ENCODE measurements at regions not wholly inside any gene's neighbourhood (a gene's known extent, or its start where the extent isn't known, plus 50 kb on each side); places are given as distances from the start of the nearest gene placed in this dataset.
A peak's percentile ranks its signal among the peaks of the same experiment; 100 is the strongest.
"Not testable (repeated sequence)": the region's sequence is repeated elsewhere in the genome, so short reads cannot be mapped to it uniquely, and the experiment has no call there.

GRCh38 chr1:99507906-99508732, 137.8 kb upstream of the PALMD start:
- H3K4me3 ChIP-seq (replicated peaks; ENCODE audit: low read depth, low read length): no peak overlapping the region
- TF ChIP-seq CTCF (IDR thresholded peaks at IDR 0.05; ENCODE audit: low read depth, low read length, missing control alignments): no peak
- no peak for DNase-seq (ENCODE audit: extremely low read depth, low read depth)

- H3K4me3 ChIP-seq (replicated peaks; ENCODE audit: low read depth, low read length); DNase-seq (ENCODE audit: extremely low read depth, low read depth): not testable (repeated sequence)
Measured at GRCh38 chr1:99508733-99509445, 137.0 kb upstream of the PALMD start.

DNA sequence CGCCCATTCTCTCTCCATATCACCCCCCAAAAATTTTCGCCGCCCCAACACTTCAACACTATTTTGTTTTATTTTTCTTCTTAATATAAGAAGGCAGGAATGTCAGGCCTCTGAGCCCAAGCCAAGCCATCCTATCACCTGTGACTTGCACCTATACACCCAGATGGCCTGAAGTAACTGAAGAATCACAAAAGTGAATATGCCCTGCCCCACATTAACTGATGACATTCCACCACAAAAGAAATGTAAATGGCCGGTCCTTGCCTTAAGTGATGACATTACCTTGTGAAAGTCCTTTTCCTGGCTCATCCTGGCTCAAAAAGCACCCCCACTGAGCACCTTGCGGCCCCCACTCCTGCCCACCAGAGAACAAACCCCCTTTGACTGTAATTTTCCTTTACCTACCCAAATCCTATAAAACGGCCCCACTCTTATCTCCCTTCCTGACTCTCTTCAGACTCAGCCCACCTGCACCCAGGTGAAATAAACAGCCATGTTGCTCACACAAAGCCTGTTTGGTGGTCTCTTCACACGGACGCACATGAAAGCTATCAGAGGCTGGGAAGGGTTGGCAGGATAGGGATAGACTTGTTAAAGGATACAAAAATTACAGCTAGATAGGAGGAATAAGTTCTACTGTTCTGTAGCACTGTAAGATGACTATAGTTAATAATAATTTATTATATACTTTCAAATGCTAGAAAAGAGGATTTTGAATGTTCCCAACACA, 130.9 kb upstream of the PALMD start:
- not testable (repeated sequence) for H3K4me3 ChIP-seq (replicated peaks; ENCODE audit: low read depth, low read length); DNase-seq (ENCODE audit: extremely low read depth, low read depth)

DNA sequence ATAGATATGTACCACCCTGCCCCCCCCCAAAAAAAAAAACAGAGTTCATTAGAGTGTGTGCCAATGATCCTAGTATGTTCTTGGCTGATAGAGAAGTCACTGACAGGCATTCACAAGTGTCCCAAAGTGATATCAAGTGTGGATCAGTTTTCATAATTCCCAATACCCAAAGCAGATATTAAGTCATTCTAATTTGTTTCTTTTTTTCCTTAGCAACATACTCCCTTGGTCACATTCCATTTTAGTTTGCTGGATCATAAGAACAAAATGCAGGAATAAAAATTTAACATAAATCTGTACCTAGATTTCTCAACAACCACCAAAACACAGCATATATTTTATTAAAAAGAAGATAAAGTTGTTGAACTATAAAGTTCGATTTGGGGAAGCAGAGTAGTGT, 129.8 kb upstream of the PALMD start:
- DNase-seq (ENCODE audit: extremely low read depth, low read depth): no peak
- H3K4me3 ChIP-seq (replicated peaks; ENCODE audit: low read depth, low read length): no peak overlapping the region
- TF ChIP-seq CTCF (IDR thresholded peaks at IDR 0.05; ENCODE audit: low read depth, low read length, missing control alignments): no peak

DNA sequence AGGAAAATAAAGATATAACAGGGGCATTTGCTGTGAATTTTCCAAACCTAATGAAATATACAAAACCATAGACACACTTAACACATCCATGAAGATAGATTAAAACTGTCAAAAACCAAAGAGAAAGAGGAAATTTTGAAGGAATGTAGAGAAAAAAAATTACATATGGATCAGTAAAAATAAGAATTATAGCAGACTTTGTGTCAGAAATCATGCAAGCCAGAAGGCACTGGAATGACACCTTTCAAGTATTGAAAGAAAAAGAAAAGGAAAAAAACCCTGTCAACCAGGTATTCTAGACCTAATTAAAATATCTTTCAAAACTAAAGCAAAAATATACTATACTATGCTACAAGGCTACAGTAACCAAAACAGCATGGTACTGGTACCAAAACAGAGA, 125.8 kb upstream of the PALMD start:
- no peak for DNase-seq (ENCODE audit: extremely low read depth, low read depth)
- no peak for TF ChIP-seq CTCF (IDR thresholded peaks at IDR 0.05; ENCODE audit: low read depth, low read length, missing control alignments)

DNA sequence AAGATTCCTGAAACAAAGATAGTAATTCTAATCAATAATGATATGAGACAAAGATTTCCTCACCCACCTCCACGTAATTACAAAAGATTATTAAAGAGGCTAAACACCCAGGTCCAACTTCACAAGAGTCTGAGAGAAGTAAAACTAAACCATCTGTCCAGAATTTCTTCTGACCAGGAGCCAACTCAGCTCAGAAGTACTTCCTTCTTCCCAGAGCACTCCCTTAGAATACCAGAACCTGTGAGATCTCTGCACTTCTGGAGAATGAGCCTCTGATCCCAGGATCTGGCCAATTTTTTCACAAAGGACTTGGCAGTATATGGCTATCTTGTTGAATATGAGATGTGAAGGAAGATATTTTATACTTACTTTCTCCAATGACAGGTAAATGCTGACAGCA, 120.6 kb upstream of the PALMD start:
- no peak for TF ChIP-seq CTCF (IDR thresholded peaks at IDR 0.05; ENCODE audit: low read depth, low read length, missing control alignments)
- no peak overlapping the region for H3K4me3 ChIP-seq (replicated peaks; ENCODE audit: low read depth, low read length)
- DNase-seq (ENCODE audit: extremely low read depth, low read depth): no peak

More for the DNA sequence above, 125.8 kb upstream of the PALMD start:
- H3K4me3 ChIP-seq (replicated peaks; ENCODE audit: low read depth, low read length): no peak overlapping the region

- H3K4me3 ChIP-seq (replicated peaks; ENCODE audit: low read depth, low read length): no peak overlapping the region
- DNase-seq (ENCODE audit: extremely low read depth, low read depth): no peak
- peak; percentile 16 for TF ChIP-seq CTCF (IDR thresholded peaks at IDR 0.05; ENCODE audit: low read depth, low read length, missing control alignments)
Measured at GRCh38 chr1:99527078-99527477, 118.8 kb upstream of the PALMD start.
